GM23338 (cell line): ENCODE measurements at regions not wholly inside any gene's neighbourhood (a gene's known extent, or its start where the extent isn't known, plus 50 kb on each side); places are given as distances from the start of the nearest gene placed in this dataset.
A peak's percentile ranks its signal among the peaks of the same experiment; 100 is the strongest.

Source experiments
- ATAC-seq: fragments of 200-7000 bp; cut with Tn5 transposase; 3 replicates; pipeline ENCODE4 v1.9.1; 2020
- DNase-seq: peaks from one replicate; pipeline ENCODE4 v3.0.0-alpha.2; 2015; ENCODE audit warnings: low spot score
- H2AFZ ChIP-seq: fragments of 200-600 bp; sonication (generic); 2 replicates; pipeline ENCODE4 v1.8.0; 2016; ENCODE audit warnings: antibody characterized with exemption, mild to moderate bottlenecking, moderate library complexity
- H3F3A ChIP-seq: fragments of 200-600 bp; sonication (generic); replicated peaks from 2 replicates; pipeline ENCODE4 v1.8.0; 2017; ENCODE audit warnings: antibody characterized with exemption, mixed run types, low read depth
- H3K27ac ChIP-seq: fragments of 200-600 bp; sonication (generic); 2 replicates; pipeline ENCODE4 v1.6.1; 2016; ENCODE audit warnings: low read depth
- H3K27me3 ChIP-seq: fragments of 200-600 bp; sonication (generic); 2 replicates; pipeline ENCODE4 v1.8.0; 2016; ENCODE audit warnings: mild to moderate bottlenecking, mixed run types, moderate library complexity; ENCODE audit not compliant: insufficient read depth
- H3K36me3 ChIP-seq: fragments of 200-600 bp; sonication (generic); 2 replicates; pipeline ENCODE4 v1.8.0; 2016; ENCODE audit warnings: mild to moderate bottlenecking; ENCODE audit not compliant: insufficient read depth
- H3K4me1 ChIP-seq: fragments of 200-600 bp; sonication (generic); 2 replicates; pipeline ENCODE4 v1.8.0; 2016; ENCODE audit warnings: mild to moderate bottlenecking, moderate library complexity; ENCODE audit not compliant: insufficient read depth
- H3K4me2 ChIP-seq: fragments of 200-600 bp; sonication (generic); 2 replicates; pipeline ENCODE4 v1.7.1; 2017; ENCODE audit warnings: mixed run types
- H3K4me3 ChIP-seq: fragments of 200-600 bp; sonication (generic); 2 replicates; pipeline ENCODE4 v1.6.1; 2016; ENCODE audit warnings: mixed run types
- H3K79me2 ChIP-seq: fragments of 200-600 bp; sonication (generic); replicated peaks from 2 replicates; pipeline ENCODE4 v1.8.0; 2017; ENCODE audit warnings: mild to moderate bottlenecking; ENCODE audit not compliant: insufficient read depth
- H3K9me2 ChIP-seq: fragments of 200-600 bp; sonication (generic); 2 replicates; pipeline ENCODE4 v1.8.0; 2017; ENCODE audit not compliant: insufficient read depth
- H4K20me1 ChIP-seq: fragments of 200-600 bp; sonication (generic); replicated peaks from 2 replicates; pipeline ENCODE4 v1.8.0; 2017; ENCODE audit warnings: mild to moderate bottlenecking; ENCODE audit not compliant: insufficient read depth
- H3K27ac Mint-ChIP-seq: 2 replicates; pipeline ENCODE4 v1.8.0; 2020; ENCODE audit warnings: inconsistent platforms, mild to moderate bottlenecking, moderate library complexity, mixed read lengths
- H3K27me3 Mint-ChIP-seq: 3 replicates; pipeline ENCODE4 v1.8.0; 2022; ENCODE audit warnings: low read depth, mild to moderate bottlenecking, moderate library complexity, mixed read lengths, inconsistent platforms; ENCODE audit not compliant: insufficient read depth, poor library complexity
- H3K36me3 Mint-ChIP-seq: 3 replicates; pipeline ENCODE4 v1.8.0; 2021; ENCODE audit warnings: low read depth, mild to moderate bottlenecking, inconsistent platforms, moderate library complexity, mixed read lengths
- H3K4me1 Mint-ChIP-seq: 3 replicates; pipeline ENCODE4 v1.8.0; 2020; ENCODE audit warnings: mild to moderate bottlenecking, inconsistent platforms, mixed read lengths
- H3K4me3 Mint-ChIP-seq: 3 replicates; pipeline ENCODE4 v1.8.0; 2021; ENCODE audit warnings: moderate library complexity, mild to moderate bottlenecking, inconsistent platforms, mixed read lengths
- H3K9me3 Mint-ChIP-seq: 3 replicates; pipeline ENCODE4 v1.8.0; 2020; ENCODE audit warnings: moderate library complexity, mild to moderate bottlenecking, inconsistent platforms, mixed read lengths
- CREB1 ChIP-seq: fragments of 250-450 bp; sonication (Bioruptor Pico); IDR thresholded peaks from 2 replicates; pipeline ENCODE4 v1.5.0; 2020; ENCODE audit warnings: low read depth, mild to moderate bottlenecking, moderate library complexity
- ETS1 ChIP-seq: IDR thresholded peaks from 2 replicates; pipeline ENCODE4 v1.6.1; 2016; ENCODE audit warnings: antibody characterized with exemption
- EZH2phosphoT487 ChIP-seq: fragments of 200-600 bp; sonication (generic); IDR thresholded peaks from one replicate; pipeline ENCODE4 v1.8.1; 2018; ENCODE audit warnings: antibody characterized with exemption; ENCODE audit not compliant: unreplicated experiment
- JUNB ChIP-seq: IDR thresholded peaks from one replicate; pipeline ENCODE4 v1.6.1; 2016; ENCODE audit warnings: antibody characterized with exemption; ENCODE audit not compliant: unreplicated experiment
- REST ChIP-seq: IDR thresholded peaks from one replicate; pipeline ENCODE4 v1.6.1; 2018; ENCODE audit warnings: antibody characterized with exemption; ENCODE audit not compliant: unreplicated experiment
- STAT1 ChIP-seq: IDR thresholded peaks from one replicate; pipeline ENCODE4 v1.6.1; 2016; ENCODE audit warnings: antibody characterized with exemption; ENCODE audit not compliant: unreplicated experiment
- ZNF114 ChIP-seq: fragments of 250-450 bp; sonication (Bioruptor Pico); IDR thresholded peaks from 2 replicates; pipeline ENCODE4 v1.5.0; 2020; ENCODE audit warnings: mild to moderate bottlenecking, moderate library complexity
- ZNF331 ChIP-seq: fragments of 250-450 bp; sonication (Bioruptor Pico); IDR thresholded peaks from 2 replicates; pipeline ENCODE4 v1.5.0; 2020; ENCODE audit warnings: low read depth, mild to moderate bottlenecking, moderate library complexity
- TF ChIP-seq, protein P1 (sequence below), 2 experiments: fragments of 200-600 bp in 1 of 2; sonication (generic) in 1 of 2; conservative IDR thresholded peaks; 2 replicates each; pipeline versions ENCODE4 v1.5.1 to v1.6.1; 2016 to 2017; ENCODE audit warnings: antibody characterized with exemption in 2 of 2, low read depth in 2 of 2, mild to moderate bottlenecking in 2 of 2, moderate library complexity in 1 of 2
- TF ChIP-seq, protein P2 (sequence below): fragments of 250-450 bp; sonication (Bioruptor Pico); IDR thresholded peaks from 2 replicates; pipeline ENCODE4 v1.5.0; 2020; ENCODE audit warnings: mild to moderate bottlenecking, moderate library complexity

DNA sequence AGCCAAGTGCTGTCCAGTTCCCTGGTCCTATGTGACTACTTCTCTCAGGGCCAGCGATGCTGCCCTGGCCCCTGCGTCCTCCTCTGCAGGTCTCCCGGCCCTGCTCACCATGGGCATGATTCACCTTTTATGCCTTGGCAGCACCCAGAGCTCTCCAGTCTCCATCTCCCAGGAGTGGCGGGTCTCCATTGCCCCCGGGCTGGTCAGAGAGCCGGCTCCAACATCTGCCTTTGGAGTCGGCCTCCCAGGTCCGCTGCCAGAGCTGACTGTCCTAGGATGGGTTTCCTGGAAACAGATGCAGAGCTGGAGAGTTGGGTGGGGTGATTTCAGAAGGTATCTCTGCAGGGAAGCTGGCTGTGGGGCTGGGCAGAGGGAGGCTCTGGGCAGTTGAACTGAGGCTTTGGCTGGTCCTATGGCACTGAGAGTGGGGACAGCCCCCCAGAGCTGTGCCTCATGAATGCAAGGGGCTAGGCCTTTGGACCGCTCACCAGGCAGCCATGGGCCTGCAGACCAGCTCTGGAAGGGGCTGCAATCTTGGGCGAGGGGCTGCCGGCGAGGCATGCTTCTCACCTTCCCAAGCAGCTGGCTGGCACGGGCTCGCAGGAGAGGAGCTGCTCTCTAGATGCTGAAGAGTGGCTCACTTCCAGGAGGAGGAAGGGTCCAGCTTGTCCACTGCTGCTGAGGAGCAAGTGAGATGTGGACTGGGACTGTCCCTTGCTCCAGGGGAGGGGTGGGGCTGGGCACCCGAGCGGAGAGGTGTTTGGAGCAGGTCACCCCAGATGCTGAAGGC, 59.8 kb upstream of the HS6ST1 start (continued):
- TF ChIP-seq, protein P1, sequence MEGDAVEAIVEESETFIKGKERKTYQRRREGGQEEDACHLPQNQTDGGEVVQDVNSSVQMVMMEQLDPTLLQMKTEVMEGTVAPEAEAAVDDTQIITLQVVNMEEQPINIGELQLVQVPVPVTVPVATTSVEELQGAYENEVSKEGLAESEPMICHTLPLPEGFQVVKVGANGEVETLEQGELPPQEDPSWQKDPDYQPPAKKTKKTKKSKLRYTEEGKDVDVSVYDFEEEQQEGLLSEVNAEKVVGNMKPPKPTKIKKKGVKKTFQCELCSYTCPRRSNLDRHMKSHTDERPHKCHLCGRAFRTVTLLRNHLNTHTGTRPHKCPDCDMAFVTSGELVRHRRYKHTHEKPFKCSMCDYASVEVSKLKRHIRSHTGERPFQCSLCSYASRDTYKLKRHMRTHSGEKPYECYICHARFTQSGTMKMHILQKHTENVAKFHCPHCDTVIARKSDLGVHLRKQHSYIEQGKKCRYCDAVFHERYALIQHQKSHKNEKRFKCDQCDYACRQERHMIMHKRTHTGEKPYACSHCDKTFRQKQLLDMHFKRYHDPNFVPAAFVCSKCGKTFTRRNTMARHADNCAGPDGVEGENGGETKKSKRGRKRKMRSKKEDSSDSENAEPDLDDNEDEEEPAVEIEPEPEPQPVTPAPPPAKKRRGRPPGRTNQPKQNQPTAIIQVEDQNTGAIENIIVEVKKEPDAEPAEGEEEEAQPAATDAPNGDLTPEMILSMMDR (conservative IDR thresholded peaks at IDR 0.05; ENCODE audit: low read depth in 2 of 2), result no peak
- TF ChIP-seq CREB1 (CRISPR knock-in tag) (no peak), REST (no peak), JUNB (no peak), EZH2phosphoT487 (no peak), STAT1 (no peak)

DNA sequence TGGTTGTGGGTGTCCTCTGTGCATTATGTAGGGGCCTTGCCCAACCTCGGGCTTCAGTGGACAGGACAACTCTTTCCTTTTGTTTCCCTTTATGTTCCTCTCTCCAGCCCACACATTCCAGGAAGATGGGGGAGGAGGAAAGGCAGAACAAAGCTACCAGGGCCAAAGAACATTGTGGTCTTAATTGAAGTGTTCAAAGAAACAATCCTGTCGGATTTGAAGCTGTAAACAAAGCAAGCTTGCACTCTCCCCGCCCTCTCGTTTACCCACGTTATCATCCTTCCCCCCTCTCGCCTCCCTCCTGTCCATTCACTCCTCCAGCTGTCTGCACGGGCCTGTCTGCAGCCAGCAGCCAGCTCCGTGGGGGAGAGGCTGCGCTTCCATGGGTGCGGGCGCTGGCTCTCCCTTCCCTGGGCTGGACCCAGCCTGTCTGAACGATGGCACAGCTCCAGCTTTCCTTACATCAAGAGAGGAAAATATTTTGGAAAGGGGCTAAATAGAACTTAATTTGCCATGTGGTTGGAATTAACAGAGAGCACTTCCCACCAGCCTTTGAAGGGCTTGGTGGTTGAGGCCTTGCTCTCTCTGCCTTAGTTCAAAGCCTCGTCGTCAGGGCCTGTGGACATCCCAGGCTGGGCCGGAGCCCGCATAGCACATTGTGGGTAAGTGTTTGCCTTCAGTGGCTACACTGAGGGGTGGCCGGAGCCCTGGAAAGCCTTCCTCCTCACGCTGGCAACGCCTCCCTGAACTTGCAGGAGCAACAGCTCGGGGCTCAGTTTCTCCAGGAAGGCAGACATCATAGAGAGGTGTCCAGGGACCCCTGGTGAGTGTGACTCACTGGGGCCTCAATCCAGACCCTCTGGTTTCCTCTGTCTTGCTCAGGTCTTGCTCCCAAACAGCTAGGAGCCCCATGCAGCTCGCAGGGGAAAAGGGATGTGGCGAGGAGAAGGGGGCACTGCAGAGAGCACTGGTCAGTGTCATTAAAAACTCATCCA, 60.6 kb upstream of the HS6ST1 start:
- Mint-ChIP-seq H3K4me1 (peaks cover 26% of the 10 kb centered on the region), H3K4me3 (no peak overlapping the region), H3K27ac (no peak overlapping the region), H3K27me3 (no peaks in the 10 kb centered on the region), H3K36me3 (no peaks in the 10 kb centered on the region), H3K9me3 (no peaks in the 10 kb centered on the region)
- Histone ChIP-seq H3F3A (no peaks in the 10 kb centered on the region), H3K79me2 (no peaks in the 10 kb centered on the region), H4K20me1 (no peaks in the 10 kb centered on the region), H3K27ac (no peak overlapping the region), H2AFZ (peak overlapping the region; percentile 76), H3K27me3 (no peaks in the 10 kb centered on the region), H3K36me3 (no peaks in the 10 kb centered on the region), H3K4me1 (peaks cover 8% of the 10 kb centered on the region; the same call in 1 of the 2 replicates), H3K4me2 (0 out of 2 replicates have a peak overlapping the region, but pooled peaks have one; percentile 15), H3K4me3 (no peak overlapping the region), H3K9me2 (no peaks in the 10 kb centered on the region)
- peak; percentile 35 for ATAC-seq
- DNase-seq, result no peak
- TF ChIP-seq EZH2phosphoT487, result no peak
- TF ChIP-seq ZNF331 (CRISPR knock-in tag), result no peak
- TF ChIP-seq ZNF114, result no peak
- TF ChIP-seq ETS1, result no peak
- TF ChIP-seq, protein P2, sequence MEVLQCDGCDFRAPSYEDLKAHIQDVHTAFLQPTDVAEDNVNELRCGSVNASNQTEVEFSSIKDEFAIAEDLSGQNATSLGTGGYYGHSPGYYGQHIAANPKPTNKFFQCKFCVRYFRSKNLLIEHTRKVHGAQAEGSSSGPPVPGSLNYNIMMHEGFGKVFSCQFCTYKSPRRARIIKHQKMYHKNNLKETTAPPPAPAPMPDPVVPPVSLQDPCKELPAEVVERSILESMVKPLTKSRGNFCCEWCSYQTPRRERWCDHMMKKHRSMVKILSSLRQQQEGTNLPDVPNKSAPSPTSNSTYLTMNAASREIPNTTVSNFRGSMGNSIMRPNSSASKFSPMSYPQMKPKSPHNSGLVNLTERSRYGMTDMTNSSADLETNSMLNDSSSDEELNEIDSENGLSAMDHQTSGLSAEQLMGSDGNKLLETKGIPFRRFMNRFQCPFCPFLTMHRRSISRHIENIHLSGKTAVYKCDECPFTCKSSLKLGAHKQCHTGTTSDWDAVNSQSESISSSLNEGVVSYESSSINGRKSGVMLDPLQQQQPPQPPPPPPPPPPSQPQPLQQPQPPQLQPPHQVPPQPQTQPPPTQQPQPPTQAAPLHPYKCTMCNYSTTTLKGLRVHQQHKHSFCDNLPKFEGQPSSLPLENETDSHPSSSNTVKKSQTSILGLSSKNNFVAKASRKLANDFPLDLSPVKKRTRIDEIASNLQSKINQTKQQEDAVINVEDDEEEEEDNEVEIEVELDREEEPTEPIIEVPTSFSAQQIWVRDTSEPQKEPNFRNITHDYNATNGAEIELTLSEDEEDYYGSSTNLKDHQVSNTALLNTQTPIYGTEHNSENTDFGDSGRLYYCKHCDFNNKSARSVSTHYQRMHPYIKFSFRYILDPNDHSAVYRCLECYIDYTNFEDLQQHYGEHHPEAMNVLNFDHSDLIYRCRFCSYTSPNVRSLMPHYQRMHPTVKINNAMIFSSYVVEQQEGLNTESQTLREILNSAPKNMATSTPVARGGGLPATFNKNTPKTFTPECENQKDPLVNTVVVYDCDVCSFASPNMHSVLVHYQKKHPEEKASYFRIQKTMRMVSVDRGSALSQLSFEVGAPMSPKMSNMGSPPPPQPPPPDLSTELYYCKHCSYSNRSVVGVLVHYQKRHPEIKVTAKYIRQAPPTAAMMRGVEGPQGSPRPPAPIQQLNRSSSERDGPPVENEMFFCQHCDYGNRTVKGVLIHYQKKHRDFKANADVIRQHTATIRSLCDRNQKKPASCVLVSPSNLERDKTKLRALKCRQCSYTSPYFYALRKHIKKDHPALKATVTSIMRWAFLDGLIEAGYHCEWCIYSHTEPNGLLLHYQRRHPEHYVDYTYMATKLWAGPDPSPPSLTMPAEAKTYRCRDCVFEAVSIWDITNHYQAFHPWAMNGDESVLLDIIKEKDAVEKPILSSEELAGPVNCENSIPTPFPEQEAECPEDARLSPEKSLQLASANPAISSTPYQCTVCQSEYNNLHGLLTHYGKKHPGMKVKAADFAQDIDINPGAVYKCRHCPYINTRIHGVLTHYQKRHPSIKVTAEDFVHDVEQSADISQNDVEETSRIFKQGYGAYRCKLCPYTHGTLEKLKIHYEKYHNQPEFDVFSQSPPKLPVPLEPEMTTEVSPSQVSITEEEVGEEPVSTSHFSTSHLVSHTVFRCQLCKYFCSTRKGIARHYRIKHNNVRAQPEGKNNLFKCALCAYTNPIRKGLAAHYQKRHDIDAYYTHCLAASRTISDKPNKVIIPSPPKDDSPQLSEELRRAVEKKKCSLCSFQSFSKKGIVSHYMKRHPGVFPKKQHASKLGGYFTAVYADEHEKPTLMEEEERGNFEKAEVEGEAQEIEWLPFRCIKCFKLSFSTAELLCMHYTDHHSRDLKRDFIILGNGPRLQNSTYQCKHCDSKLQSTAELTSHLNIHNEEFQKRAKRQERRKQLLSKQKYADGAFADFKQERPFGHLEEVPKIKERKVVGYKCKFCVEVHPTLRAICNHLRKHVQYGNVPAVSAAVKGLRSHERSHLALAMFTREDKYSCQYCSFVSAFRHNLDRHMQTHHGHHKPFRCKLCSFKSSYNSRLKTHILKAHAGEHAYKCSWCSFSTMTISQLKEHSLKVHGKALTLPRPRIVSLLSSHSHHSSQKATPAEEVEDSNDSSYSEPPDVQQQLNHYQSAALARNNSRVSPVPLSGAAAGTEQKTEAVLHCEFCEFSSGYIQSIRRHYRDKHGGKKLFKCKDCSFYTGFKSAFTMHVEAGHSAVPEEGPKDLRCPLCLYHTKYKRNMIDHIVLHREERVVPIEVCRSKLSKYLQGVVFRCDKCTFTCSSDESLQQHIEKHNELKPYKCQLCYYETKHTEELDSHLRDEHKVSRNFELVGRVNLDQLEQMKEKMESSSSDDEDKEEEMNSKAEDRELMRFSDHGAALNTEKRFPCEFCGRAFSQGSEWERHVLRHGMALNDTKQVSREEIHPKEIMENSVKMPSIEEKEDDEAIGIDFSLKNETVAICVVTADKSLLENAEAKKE (CRISPR knock-in tag), result no peak
